LNCaP clone FGC (cell line): ENCODE measurements at regions not wholly inside any gene's neighbourhood (a gene's known extent, or its start where the extent isn't known, plus 50 kb on each side); places are given as distances from the start of the nearest gene placed in this dataset.

Source experiments
- DNase-seq: peaks from one replicate; pipeline ENCODE4 v3.0.0-alpha.2; 2011; ENCODE audit warnings: low read depth
- H3K4me3 ChIP-seq: 2 replicates; pipeline ENCODE4 v1.5.1; 2011; ENCODE audit warnings: mild to moderate bottlenecking, low read depth, low read length, control low read depth
- CTCF ChIP-seq: IDR thresholded peaks from 2 replicates; pipeline ENCODE4 v1.5.1; 2012; ENCODE audit warnings: mild to moderate bottlenecking; ENCODE audit not compliant: control insufficient read depth, insufficient read depth; ENCODE audit errors: extremely low read depth

GRCh38 chr11:28874706-28875105 lies 766.5 kb downstream of the METTL15 start:
- H3K4me3 ChIP-seq: no peak overlapping the region
- TF ChIP-seq CTCF: no peak
- no peak for DNase-seq

- no peak overlapping the region for H3K4me3 ChIP-seq
- no peak for DNase-seq
- no peak for TF ChIP-seq CTCF
These were observed 762.9 kb downstream of the METTL15 start for GRCh38 chr11:28871090-28871489.

- TF ChIP-seq CTCF: no peak
- no peak for DNase-seq
- no peak overlapping the region for H3K4me3 ChIP-seq
These were observed 755.2 kb downstream of the METTL15 start for GRCh38 chr11:28863422-28863821.

GRCh38 chr11:28860893-28861292 lies 752.7 kb downstream of the METTL15 start:
- H3K4me3 ChIP-seq: no peak overlapping the region
- no peak for TF ChIP-seq CTCF
- DNase-seq: no peak

GRCh38 chr11:28858076-28858475 lies 749.9 kb downstream of the METTL15 start:
- no peak for TF ChIP-seq CTCF
- no peak for DNase-seq
- H3K4me3 ChIP-seq: no peak overlapping the region

- no peak for DNase-seq
- no peak overlapping the region for H3K4me3 ChIP-seq
- no peak for TF ChIP-seq CTCF
These were observed 740.9 kb downstream of the METTL15 start for GRCh38 chr11:28849053-28849452.

- no peak overlapping the region for H3K4me3 ChIP-seq
- no peak for TF ChIP-seq CTCF
- DNase-seq: no peak
These were observed 734.5 kb downstream of the METTL15 start for GRCh38 chr11:28842716-28843115.
